Muscle of arm (tissue), 1 donor: ENCODE measurements at regions not wholly inside any gene's neighbourhood (a gene's known extent, or its start where the extent isn't known, plus 50 kb on each side); places are given as distances from the start of the nearest gene placed in this dataset.
"Not testable (repeated sequence)": the region's sequence is repeated elsewhere in the genome, so short reads cannot be mapped to it uniquely, and the experiment has no call there.

Experiments
- DNase-seq: peaks from one replicate; pipeline ENCODE4 v3.0.0-alpha.2; 2013

DNA sequence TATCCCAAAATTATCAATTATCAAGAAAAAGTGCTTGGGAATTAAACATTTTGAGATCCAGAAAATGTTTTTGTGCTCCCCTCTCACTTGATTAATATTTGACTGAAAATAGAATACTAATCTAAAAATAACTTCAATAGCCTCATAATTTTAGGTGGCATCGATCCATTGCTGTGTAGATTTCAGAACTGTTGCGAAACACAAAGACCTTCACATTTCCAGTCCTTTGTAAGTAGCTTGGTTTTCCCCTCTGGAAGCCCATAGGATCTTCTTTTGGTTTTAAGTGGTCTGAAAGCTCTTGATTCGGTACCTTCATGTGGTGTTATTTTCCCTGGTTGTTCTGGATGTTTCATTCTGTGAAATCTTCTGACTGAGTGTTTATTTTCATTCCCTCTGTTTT, 176.5 kb downstream of the NUFIP1 start:
- no peak for DNase-seq

GRCh38 chr13:44810061-44810840, 179.0 kb downstream of the NUFIP1 start:
- no peak for DNase-seq

DNA sequence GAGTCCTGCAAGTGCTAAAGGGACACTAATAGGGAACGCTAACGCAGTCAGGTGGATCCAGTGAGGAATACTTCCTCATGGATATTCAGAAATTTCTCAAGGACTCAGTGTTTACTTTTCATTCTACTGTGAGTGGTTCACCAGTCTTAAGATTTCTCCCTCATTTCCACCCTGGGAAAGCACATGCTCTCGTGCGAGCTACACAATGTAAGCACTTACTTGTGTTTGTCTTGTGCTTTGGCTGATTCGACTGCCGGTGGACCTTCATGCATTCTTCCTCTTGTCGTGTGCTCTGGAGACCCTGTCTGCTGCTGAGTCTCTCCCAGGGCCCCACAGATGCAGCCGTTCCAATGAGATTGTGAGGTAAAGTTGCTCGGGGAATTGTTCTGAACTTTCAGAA, 180.1 kb downstream of the NUFIP1 start:
- DNase-seq: no peak

GRCh38 chr13:44808185-44808584, 181.1 kb downstream of the NUFIP1 start:
- DNase-seq: no peak

GRCh38 chr13:44807449-44808034, 181.7 kb downstream of the NUFIP1 start:
- DNase-seq: no peak

DNA sequence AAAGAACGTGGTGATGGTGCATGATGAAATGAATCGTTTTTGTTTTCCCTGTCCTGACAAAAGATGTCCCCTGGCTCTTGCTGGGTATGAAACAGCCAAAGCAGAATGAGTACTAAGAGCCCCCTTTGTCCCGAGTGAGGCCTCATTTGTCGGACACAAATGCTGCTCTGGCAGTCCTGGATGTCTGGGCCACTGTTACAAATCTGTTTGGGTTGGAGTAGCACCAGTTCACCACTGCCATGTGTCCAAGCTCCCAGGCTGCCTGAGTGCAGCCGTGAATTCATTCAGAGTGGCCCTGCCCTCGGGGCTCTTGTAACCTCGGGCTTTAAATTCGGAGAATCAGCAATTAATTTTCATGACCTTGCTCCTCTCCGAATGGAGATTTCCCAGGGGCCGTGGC, 182.4 kb downstream of the NUFIP1 start:
- DNase-seq: no peak

- DNase-seq: no peak
These were observed 183.7 kb downstream of the NUFIP1 start for GRCh38 chr13:44805585-44805984.

- no peak for DNase-seq
These were observed 185.9 kb downstream of the NUFIP1 start for GRCh38 chr13:44803390-44803789.

GRCh38 chr13:44802491-44802890, 186.8 kb downstream of the NUFIP1 start:
- no peak for DNase-seq

DNA sequence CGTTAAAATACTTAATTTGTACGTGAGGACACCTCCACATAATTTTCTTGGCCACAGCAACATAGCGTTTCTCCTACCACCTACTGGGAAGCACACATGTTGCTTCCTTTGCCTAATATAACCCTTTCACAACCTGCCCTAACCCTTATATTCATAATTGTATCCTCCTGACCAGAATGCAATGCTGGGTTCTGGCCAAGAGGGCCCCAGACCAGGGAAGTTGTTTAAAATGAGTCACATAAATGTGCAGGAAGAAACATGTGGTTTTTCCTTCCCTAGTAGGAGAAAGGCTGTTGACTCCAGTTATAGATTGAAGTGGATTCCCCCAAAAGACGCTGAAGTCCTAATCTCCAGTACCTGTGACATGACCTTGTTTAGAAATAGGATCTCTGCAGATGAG, 187.3 kb downstream of the NUFIP1 start:
- no peak for DNase-seq

DNA sequence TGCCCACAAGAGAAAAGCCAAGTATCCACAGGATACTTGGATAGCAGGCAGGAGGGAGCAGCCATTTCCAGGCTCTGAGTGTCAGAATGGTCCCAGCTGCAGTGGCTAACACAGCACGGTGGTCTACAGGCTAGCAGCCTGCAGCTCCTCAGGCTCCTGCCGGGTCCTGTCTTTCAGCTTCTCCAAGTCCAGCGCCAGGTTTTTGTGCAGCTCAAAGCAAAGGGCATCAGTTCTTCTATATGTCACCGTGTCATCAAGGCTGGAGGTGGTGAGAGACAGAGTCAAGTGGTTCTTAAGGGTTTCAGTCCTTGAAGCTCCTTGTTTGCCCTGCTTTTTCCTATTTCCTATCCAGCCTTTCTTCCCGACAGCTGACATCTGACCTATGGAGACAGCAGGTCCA, 188.6 kb downstream of the NUFIP1 start:
- no peak for DNase-seq

DNA sequence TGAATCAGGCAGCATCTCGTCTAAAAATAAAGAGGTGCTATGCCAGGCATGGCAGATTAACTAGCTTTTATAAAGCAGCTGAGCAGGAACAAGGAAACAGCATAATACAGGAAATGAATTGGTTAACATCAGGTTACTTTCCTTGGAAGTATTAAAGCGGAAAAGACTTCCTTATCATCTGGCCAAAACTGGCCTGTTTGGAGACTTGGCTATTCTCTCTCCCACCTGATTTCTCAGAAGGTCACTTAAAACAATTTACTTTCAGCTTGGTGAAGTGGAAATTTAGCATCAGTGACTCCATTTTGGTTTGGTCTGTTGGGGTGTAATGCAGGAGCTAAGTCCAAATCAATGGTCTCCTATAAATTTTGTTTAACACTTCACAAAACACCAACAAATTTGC, 191.6 kb downstream of the NUFIP1 start:
- no peak for DNase-seq

- DNase-seq: no peak
These were observed 192.4 kb downstream of the NUFIP1 start for GRCh38 chr13:44796597-44797490.

DNA sequence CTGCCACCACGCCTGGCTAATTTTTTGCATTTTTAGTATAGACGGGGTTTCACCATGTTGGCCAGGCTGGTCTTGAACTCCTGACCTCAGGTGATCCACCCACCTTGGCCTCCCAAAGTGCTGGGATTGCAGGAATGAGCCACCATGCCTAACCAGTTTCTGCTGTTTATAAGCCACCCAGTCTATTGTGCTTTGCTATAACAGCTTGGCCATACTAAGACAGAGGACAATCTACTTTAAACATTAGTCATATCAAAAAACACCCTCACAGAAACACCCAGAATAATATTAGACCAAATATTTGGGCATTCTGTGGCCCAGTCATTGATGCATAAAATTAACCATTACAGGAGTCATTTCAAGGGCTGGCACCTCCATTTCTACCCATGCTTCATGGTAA, 193.2 kb downstream of the NUFIP1 start:
- not testable (repeated sequence) for DNase-seq

GRCh38 chr13:44795176-44795575, 194.1 kb downstream of the NUFIP1 start:
- DNase-seq: no peak

DNA sequence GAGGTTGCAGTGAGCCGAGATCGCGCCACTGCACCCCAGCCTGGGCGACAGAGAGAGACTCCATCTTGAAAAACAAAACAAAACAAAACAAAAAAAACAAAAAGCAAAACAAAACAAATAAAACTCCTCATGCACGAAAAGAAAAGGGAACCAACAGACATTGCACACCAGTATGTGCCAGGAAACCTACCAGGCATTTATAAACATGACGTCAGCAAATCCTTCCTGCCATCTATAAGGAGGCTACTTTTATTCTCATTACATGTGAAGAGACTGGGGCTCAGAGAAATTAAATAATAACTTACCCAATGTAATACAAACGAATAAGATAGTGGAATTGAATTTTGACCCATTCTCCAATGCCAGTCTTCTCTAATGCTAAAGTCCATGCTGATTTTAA, 197.2 kb downstream of the NUFIP1 start:
- DNase-seq: no peak

DNA sequence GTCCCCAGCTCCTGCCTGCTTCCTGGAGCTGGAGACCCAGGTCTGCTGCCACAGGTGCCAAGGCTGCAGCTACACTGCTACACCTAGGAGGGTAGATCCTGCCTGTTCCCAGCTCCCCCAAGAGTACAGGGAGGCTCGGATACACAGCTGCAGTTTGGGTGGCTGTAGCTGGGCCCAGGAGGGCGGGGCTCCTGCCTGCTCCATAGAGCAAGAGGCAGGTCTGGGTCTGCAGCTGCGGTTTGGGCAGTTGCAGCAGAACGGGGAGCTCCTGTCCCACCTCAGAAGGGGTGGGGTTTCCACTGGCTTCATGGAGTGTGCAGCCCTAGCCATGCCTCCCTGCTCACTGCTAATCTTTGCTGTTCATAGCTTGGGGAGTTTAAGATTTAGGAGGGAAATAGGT, 199.0 kb downstream of the NUFIP1 start:
- no peak for DNase-seq

GRCh38 chr13:44787617-44788016, 201.7 kb downstream of the NUFIP1 start:
- DNase-seq: no peak

GRCh38 chr13:44786756-44787155, 202.5 kb downstream of the NUFIP1 start:
- no peak for DNase-seq

GRCh38 chr13:44785401-44785800, 203.9 kb downstream of the NUFIP1 start:
- no peak for DNase-seq

GRCh38 chr13:44784708-44785080, 204.6 kb downstream of the NUFIP1 start:
- DNase-seq: no peak

DNA sequence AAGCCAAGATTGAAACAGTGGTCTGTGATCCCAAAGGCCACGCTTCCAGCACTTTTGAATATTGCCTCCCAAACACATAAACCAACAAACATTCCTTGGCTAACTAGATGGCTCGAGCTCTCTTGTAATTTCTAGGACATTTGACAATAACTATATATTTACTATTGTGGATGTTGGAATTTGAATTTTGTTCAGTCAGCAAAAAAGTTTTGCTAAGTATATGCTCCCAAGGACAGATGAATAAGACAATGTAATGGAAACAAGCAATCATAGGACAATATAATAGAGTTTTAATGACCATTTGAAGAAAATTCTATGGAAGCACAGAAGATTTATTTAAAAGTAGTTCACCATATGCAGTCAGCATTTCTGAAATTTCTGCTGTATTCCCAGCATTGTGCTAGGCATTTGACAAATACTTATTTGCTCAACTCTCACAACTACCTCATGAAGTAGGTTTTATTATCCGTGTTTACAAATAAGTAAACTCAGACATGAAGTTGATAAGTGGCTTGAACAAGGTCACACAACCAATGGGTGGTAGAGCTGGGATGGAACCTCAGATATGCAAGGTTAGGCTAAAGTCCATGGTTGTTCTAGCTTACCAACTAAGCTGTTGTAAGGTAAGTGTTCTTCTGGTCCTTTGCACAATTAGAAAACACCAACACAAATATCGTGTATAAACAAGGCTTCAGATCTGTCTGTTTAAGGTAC, 205.1 kb downstream of the NUFIP1 start:
- DNase-seq: no peak
